ENCODE measurements at regions not wholly inside any gene's neighbourhood (a gene's known extent, or its start where the extent isn't known, plus 50 kb on each side); places are given as distances from the start of the nearest gene placed in this dataset.

DNA sequence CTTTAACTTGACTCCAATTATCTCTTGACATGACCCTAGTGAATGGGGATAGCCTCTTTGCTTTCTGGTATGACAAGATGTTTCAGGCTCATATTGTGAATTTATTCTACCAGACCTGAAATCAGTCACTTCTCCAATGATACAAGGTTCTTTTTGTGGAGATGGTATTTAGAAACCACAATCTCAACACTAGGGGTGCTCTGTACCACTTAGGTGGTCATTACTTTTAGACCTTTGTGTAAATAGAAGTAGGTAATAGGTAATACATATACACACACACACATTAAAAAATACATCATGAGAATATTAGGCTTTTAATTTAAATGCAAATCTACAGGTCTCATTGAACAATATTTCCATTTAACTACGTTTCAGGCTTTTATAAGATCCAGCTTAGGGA is 199.0 kb upstream of the RHOBTB1 start:
- ChIA-PET POLR2A (no interaction called here), CTCF (interaction anchor here (0.6 kb wide), 1 partner anchor 535 kb away, joined by 3 read pairs; no protein-coding TSS in a partner anchor)
- H3K27me3 ChIP-seq (ENCODE audit: control insufficient read depth, insufficient read depth, low read length) = no peaks in the 10 kb centered on the region
- DNase-seq (ENCODE audit: low read depth, low spot score) = no peak
- H3K4me3 ChIP-seq (ENCODE audit: low read depth, low read length) = no peak overlapping the region
- H3K27ac ChIP-seq (ENCODE audit: low read depth, low read length) = no peak overlapping the region
- TF ChIP-seq, protein P1, sequence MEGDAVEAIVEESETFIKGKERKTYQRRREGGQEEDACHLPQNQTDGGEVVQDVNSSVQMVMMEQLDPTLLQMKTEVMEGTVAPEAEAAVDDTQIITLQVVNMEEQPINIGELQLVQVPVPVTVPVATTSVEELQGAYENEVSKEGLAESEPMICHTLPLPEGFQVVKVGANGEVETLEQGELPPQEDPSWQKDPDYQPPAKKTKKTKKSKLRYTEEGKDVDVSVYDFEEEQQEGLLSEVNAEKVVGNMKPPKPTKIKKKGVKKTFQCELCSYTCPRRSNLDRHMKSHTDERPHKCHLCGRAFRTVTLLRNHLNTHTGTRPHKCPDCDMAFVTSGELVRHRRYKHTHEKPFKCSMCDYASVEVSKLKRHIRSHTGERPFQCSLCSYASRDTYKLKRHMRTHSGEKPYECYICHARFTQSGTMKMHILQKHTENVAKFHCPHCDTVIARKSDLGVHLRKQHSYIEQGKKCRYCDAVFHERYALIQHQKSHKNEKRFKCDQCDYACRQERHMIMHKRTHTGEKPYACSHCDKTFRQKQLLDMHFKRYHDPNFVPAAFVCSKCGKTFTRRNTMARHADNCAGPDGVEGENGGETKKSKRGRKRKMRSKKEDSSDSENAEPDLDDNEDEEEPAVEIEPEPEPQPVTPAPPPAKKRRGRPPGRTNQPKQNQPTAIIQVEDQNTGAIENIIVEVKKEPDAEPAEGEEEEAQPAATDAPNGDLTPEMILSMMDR (IDR thresholded peaks at IDR 0.05; ENCODE audit: low read depth, low read length) = no peak
- no peaks in the 10 kb centered on the region for H3K9me3 ChIP-seq (ENCODE audit: control insufficient read depth, insufficient read depth, low read length)

DNA sequence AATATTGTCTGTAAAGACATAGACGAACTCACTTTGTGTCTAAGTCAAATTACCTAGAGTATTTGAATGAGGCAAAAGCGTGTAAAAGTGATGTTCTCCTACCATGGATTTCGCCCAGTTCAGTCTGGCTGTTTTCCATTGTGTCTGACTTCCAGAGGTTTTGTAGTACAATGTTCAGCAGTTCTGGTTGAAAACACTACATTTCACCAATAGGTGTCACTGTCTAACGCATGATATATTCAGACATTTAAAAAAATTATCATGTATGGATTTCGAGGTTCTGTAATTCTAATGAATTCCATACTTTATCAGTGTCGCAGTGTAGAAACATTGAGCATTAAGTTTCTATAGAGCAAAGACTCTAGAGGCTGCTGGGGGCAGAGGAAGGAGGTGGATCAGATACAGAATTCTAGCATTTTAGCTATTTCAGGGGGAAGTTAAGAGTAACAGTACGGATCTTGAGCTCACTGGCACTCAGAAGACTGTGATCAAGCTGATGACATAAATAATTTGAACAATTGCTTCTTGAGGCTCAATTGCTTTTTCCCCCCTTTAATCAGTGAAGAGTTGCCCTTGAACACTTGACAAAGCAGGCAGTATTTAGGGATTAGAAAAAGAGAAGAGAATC is 196.9 kb upstream of the RHOBTB1 start:
- TF ChIP-seq, protein P1 (IDR thresholded peaks at IDR 0.05; ENCODE audit: low read depth, low read length) = peak; percentile 74
- H3K27me3 ChIP-seq (ENCODE audit: control insufficient read depth, insufficient read depth, low read length) = no peaks in the 10 kb centered on the region
- H3K9me3 ChIP-seq (ENCODE audit: control insufficient read depth, insufficient read depth, low read length) = no peaks in the 10 kb centered on the region
- H3K27ac ChIP-seq (ENCODE audit: low read depth, low read length) = no peak overlapping the region
- POLR2A ChIA-PET = interaction anchor here (0.6 to 0.8 kb wide), 2 partner anchors 886 to 947 kb away, joined by 4 to 10 read pairs; no protein-coding TSS in a partner anchor
- CTCF ChIA-PET = interaction anchor here (0.6 to 2.8 kb wide), 37 partner anchors 9 to 828 kb away, joined by 3 to 29 read pairs (median 4); partner anchors contain the start of gene CDK1
- peak; percentile 51 for DNase-seq (ENCODE audit: low read depth, low spot score)
- H3K4me3 ChIP-seq (ENCODE audit: low read depth, low read length) = no peak overlapping the region

DNA sequence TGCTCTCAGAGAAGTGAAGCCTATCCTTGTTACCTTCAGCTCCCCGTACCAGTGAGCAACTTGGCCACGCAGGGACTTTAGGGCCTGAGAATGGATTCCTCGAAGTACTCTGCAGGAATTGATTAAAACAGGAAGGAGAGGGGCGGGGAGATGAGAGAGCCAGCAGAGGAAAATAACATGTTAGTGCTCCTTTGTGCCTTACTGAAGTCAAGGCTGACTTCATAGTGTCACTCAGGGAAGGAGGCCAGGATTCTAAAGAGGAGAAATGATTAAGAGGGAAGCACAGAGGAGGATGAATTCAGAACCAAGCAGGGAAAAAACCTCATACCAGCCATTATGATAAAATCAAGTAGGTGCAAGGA is 195.6 kb upstream of the RHOBTB1 start:
- ChIA-PET CTCF (interaction anchor here (1.1 to 2.8 kb wide), 7 partner anchors 10 to 144 kb away, joined by 3 to 29 read pairs (median 6); no protein-coding TSS in a partner anchor), POLR2A (no interaction called here)
- H3K9me3 ChIP-seq (ENCODE audit: control insufficient read depth, insufficient read depth, low read length) = no peaks in the 10 kb centered on the region
- H3K4me3 ChIP-seq (ENCODE audit: low read depth, low read length) = no peak overlapping the region
- TF ChIP-seq, protein P1 (IDR thresholded peaks at IDR 0.05; ENCODE audit: low read depth, low read length) = no peak
- H3K27ac ChIP-seq (ENCODE audit: low read depth, low read length) = no peak overlapping the region
- H3K27me3 ChIP-seq (ENCODE audit: control insufficient read depth, insufficient read depth, low read length) = no peaks in the 10 kb centered on the region
- DNase-seq (ENCODE audit: low read depth, low spot score) = no peak

DNA sequence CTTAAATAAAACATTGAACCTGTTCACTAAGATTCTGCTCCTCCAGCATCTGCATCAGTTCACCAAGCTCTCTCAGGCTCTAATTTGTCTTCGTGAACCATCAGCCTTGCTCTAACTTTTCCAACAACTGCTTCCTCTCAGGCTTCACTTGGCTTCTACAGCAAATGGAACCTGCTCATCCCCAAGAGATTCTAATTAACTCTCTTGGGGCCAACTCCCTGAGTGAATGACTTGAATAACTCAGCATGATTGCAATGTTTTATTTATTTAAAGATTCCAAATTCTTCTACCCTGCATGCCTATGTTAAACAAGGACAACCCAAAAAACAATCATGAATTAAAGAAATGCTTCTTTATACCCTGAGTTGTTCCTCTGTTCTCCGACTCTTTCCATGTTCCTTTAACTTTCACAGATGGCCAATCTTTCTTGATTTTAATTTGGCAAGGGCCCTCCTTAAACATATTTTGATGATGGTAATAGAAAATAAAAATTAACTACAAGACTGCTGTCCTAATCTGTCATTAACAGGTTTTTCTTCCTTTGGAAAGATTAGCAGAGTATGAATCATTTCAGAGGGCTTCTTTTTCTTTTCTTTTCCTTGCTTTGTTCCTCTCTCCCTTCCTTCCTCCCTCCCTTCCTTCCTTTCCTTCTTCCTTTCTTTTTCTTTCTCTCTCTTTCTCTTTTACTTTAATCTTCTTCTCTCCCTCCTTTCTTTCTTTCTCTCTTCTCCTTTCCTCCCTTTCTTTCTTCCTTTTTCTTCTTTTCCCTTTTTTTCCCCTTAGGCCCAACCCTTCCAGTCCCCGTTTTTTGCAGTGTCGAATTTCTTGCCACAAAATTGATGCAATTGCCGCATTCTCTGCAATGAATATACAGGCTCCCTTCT is 195.0 kb upstream of the RHOBTB1 start:
- no peaks in the 10 kb centered on the region for H3K9me3 ChIP-seq (ENCODE audit: control insufficient read depth, insufficient read depth, low read length)
- DNase-seq (ENCODE audit: low read depth, low spot score) = no peak
- no peak overlapping the region for H3K27ac ChIP-seq (ENCODE audit: low read depth, low read length)
- ChIA-PET CTCF (interaction anchor here (2.2 to 2.8 kb wide), 2 partner anchors 51 to 145 kb away, joined by 6 to 21 read pairs; no protein-coding TSS in a partner anchor), POLR2A (no interaction called here)
- no peak overlapping the region for H3K4me3 ChIP-seq (ENCODE audit: low read depth, low read length)
- no peaks in the 10 kb centered on the region for H3K27me3 ChIP-seq (ENCODE audit: control insufficient read depth, insufficient read depth, low read length)
- TF ChIP-seq, protein P1 (IDR thresholded peaks at IDR 0.05; ENCODE audit: low read depth, low read length) = no peak

DNA sequence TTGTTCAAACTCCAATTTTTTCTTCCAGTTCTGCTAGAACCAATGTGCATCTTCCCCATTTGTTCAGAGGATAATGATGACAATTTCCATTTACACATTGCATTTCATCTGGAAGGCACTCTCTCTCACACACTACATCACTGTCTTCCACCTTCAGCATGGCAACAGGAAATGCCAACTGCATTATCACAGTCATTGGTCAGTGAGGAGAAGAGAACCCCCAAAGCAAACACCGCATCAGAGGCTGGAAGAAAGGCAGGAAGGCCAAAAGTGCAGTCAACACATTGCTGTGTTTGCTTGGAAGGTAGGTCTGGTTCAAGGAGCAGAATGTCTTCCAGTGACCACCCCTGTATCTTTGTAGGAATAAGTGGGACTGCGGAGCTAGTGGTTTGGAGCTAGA is 192.2 kb upstream of the RHOBTB1 start:
- no peak overlapping the region for H3K4me3 ChIP-seq (ENCODE audit: low read depth, low read length)
- DNase-seq (ENCODE audit: low read depth, low spot score) = no peak
- no peaks in the 10 kb centered on the region for H3K9me3 ChIP-seq (ENCODE audit: control insufficient read depth, insufficient read depth, low read length)

More for the DNA sequence above, 192.2 kb upstream of the RHOBTB1 start:
- TF ChIP-seq, protein P1 (IDR thresholded peaks at IDR 0.05; ENCODE audit: low read depth, low read length) = no peak
- ChIA-PET POLR2A (no interaction called here), CTCF (no interaction called here)
- Histone ChIP-seq H3K27me3 (ENCODE audit: control insufficient read depth, insufficient read depth, low read length) (no peaks in the 10 kb centered on the region), H3K27ac (ENCODE audit: low read depth, low read length) (no peak overlapping the region)
